Neural crest cell (in vitro differentiated cells): ENCODE measurements at regions not wholly inside any gene's neighbourhood (a gene's known extent, or its start where the extent isn't known, plus 50 kb on each side); places are given as distances from the start of the nearest gene placed in this dataset.

ENCODE experiments used
- DNase-seq: peaks from one replicate; pipeline ENCODE4 v3.0.0; 2021; ENCODE audit warnings: low read depth, mixed read lengths, low spot score
- H3K27ac Mint-ChIP-seq: one replicate; pipeline ENCODE4 v1.8.0; 2021; ENCODE audit warnings: mild to moderate bottlenecking, mixed read lengths; ENCODE audit not compliant: unreplicated experiment
- H3K27me3 Mint-ChIP-seq: 2 replicates; pipeline ENCODE4 v1.8.0; 2021; ENCODE audit warnings: low read depth, mild to moderate bottlenecking, mixed read lengths
- H3K36me3 Mint-ChIP-seq: 2 replicates; pipeline ENCODE4 v1.8.0; 2021; ENCODE audit warnings: low read depth, mild to moderate bottlenecking, mixed read lengths
- H3K4me1 Mint-ChIP-seq: 2 replicates; pipeline ENCODE4 v1.8.0; 2021; ENCODE audit warnings: mixed read lengths
- H3K4me3 Mint-ChIP-seq: one replicate; pipeline ENCODE4 v1.8.0; 2021; ENCODE audit warnings: mild to moderate bottlenecking, mixed read lengths
- H3K9me3 Mint-ChIP-seq: 2 replicates; pipeline ENCODE4 v1.8.0; 2021; ENCODE audit warnings: mixed read lengths
- CTCF ChIP-seq: fragments of 200-600 bp; sonication (generic); conservative IDR thresholded peaks from 2 replicates; pipeline ENCODE4 v1.5.0; 2021; ENCODE audit warnings: antibody characterized with exemption, mild to moderate bottlenecking

- H3K9me3 Mint-ChIP-seq: no peaks in the 10 kb centered on the region
- H3K27ac Mint-ChIP-seq: no peak overlapping the region
- H3K4me1 Mint-ChIP-seq: peaks cover 24% of the 10 kb centered on the region
Observed at GRCh38 chr15:62636823-62637573, 405.5 kb upstream of the TPM1 start.

GRCh38 chr15:62637574-62637897 lies 405.0 kb upstream of the TPM1 start:
- DNase-seq: no peak
- Mint-ChIP-seq H3K27ac (no peak overlapping the region), H3K36me3 (no peaks in the 10 kb centered on the region), H3K27me3 (no peaks in the 10 kb centered on the region), H3K4me3 (no peak overlapping the region), H3K9me3 (no peaks in the 10 kb centered on the region), H3K4me1 (peaks cover 24% of the 10 kb centered on the region)
- no peak for TF ChIP-seq CTCF

More at GRCh38 chr15:62636823-62637573, 405.5 kb upstream of the TPM1 start:
- Mint-ChIP-seq H3K36me3 (no peaks in the 10 kb centered on the region), H3K4me3 (no peak overlapping the region), H3K27me3 (no peaks in the 10 kb centered on the region)
- TF ChIP-seq CTCF: no peak
- DNase-seq: no peak

GRCh38 chr15:62637950-62638619 lies 404.5 kb upstream of the TPM1 start:
- DNase-seq: no peak
- Mint-ChIP-seq H3K4me3 (no peak overlapping the region), H3K4me1 (peaks cover 24% of the 10 kb centered on the region), H3K27me3 (no peaks in the 10 kb centered on the region), H3K9me3 (no peaks in the 10 kb centered on the region), H3K36me3 (no peaks in the 10 kb centered on the region), H3K27ac (no peak overlapping the region)
- no peak for TF ChIP-seq CTCF

GRCh38 chr15:62639432-62639831 lies 403.1 kb upstream of the TPM1 start:
- no peaks in the 10 kb centered on the region for H3K36me3 Mint-ChIP-seq
- H3K4me3 Mint-ChIP-seq: no peak overlapping the region
- no peak overlapping the region for H3K27ac Mint-ChIP-seq
- H3K27me3 Mint-ChIP-seq: no peaks in the 10 kb centered on the region
- no peak for DNase-seq
- no peak for TF ChIP-seq CTCF
- H3K4me1 Mint-ChIP-seq: peaks cover 29% of the 10 kb centered on the region
- no peaks in the 10 kb centered on the region for H3K9me3 Mint-ChIP-seq

- Mint-ChIP-seq H3K36me3 (no peaks in the 10 kb centered on the region), H3K27me3 (no peaks in the 10 kb centered on the region), H3K4me3 (no peak overlapping the region), H3K4me1 (peaks cover 35% of the 10 kb centered on the region), H3K9me3 (no peaks in the 10 kb centered on the region), H3K27ac (no peak overlapping the region)
- no peak for TF ChIP-seq CTCF
- DNase-seq: no peak
Observed at GRCh38 chr15:62639906-62640605, 402.5 kb upstream of the TPM1 start.
